Right atrium auricular region (tissue), 2 donors: ENCODE measurements at regions not wholly inside any gene's neighbourhood (a gene's known extent, or its start where the extent isn't known, plus 50 kb on each side); places are given as distances from the start of the nearest gene placed in this dataset.
"Not testable (repeated sequence)": the region's sequence is repeated elsewhere in the genome, so short reads cannot be mapped to it uniquely, and the experiment has no call there.

Experiments
- DNase-seq: peaks from one replicate; pipeline ENCODE4 v3.0.0-alpha.2; 2019; ENCODE audit warnings: low spot score
- H3K27ac ChIP-seq, 2 donors: fragments of 200-600 bp; sonication (generic); 1 replicate in 1 of 2; 2 replicates in 1 of 2; pipeline ENCODE4 v1.5.1; 2016 to 2019
- H3K27me3 ChIP-seq, 2 donors: fragments of 200-600 bp; sonication (generic); one replicate each; pipeline versions ENCODE4 v1.5.1 to v1.6.0; 2017 to 2019
- H3K36me3 ChIP-seq: fragments of 200-600 bp; sonication (generic); one replicate; pipeline ENCODE4 v1.5.1; 2016
- H3K4me1 ChIP-seq, 2 donors: fragments of 200-600 bp; sonication (generic); one replicate each; pipeline versions ENCODE4 v1.5.1 to v1.6.0; 2017 to 2019
- H3K4me3 ChIP-seq, 2 donors: fragments of 200-600 bp; sonication (generic); 1 replicate in 1 of 2; 2 replicates in 1 of 2; pipeline ENCODE4 v1.5.1; 2017 to 2019; ENCODE audit warnings: mild to moderate bottlenecking in 1 of 2, moderate library complexity in 1 of 2
- H3K9me3 ChIP-seq, 2 donors: fragments of 200-600 bp; sonication (generic); one replicate each; pipeline ENCODE4 v1.5.1; 2019
- CTCF ChIP-seq, 2 donors: fragments of 200-600 bp; sonication (generic); IDR thresholded peaks; one replicate each; pipeline ENCODE4 v1.5.1; 2019; ENCODE audit warnings: antibody characterized with exemption in 2 of 2

- no peak overlapping the region for H3K4me3 ChIP-seq
- H3K9me3 ChIP-seq = no peaks in the 10 kb centered on the region
- TF ChIP-seq CTCF (IDR thresholded peaks at IDR 0.05) = no peak
- no peaks in the 10 kb centered on the region for H3K36me3 ChIP-seq
- no peak for DNase-seq
- no peaks in the 10 kb centered on the region for H3K4me1 ChIP-seq
- no peaks in the 10 kb centered on the region for H3K27me3 ChIP-seq
- no peak overlapping the region for H3K27ac ChIP-seq
These were observed 463.4 kb upstream of the TMEM132C start for GRCh38 chr12:127803545-127803944.

GRCh38 chr12:127809275-127809674 is 457.7 kb upstream of the TMEM132C start:
- no peaks in the 10 kb centered on the region for H3K27me3 ChIP-seq
- no peaks in the 10 kb centered on the region for H3K36me3 ChIP-seq
- DNase-seq = no peak
- H3K4me1 ChIP-seq = peaks cover 0 to 4% of the 10 kb centered on the region in 2 donors
- peak overlapping the region in 1 of 2 donors; percentile 45 for H3K27ac ChIP-seq
- TF ChIP-seq CTCF (IDR thresholded peaks at IDR 0.05) = no peak
- H3K9me3 ChIP-seq = no peaks in the 10 kb centered on the region
- no peak overlapping the region for H3K4me3 ChIP-seq

GRCh38 chr12:127810041-127810440 is 456.9 kb upstream of the TMEM132C start:
- Histone ChIP-seq H3K4me3 (no peak overlapping the region), H3K27me3 (no peaks in the 10 kb centered on the region), H3K4me1 (peaks cover 0 to 4% of the 10 kb centered on the region in 2 donors), H3K9me3 (no peaks in the 10 kb centered on the region), H3K27ac (peak overlapping the region in 1 of 2 donors; percentile 45), H3K36me3 (no peaks in the 10 kb centered on the region)
- no peak for DNase-seq
- no peak for TF ChIP-seq CTCF (IDR thresholded peaks at IDR 0.05)

GRCh38 chr12:127810459-127810858 is 456.5 kb upstream of the TMEM132C start:
- not testable (repeated sequence) for DNase-seq, H3K27me3 ChIP-seq, H3K36me3 ChIP-seq, H3K9me3 ChIP-seq, H3K4me3 ChIP-seq, H3K4me1 ChIP-seq
- peak overlapping the region; percentile 22 to 45 for H3K27ac ChIP-seq

- Histone ChIP-seq H3K27me3 (no peaks in the 10 kb centered on the region), H3K9me3 (no peaks in the 10 kb centered on the region), H3K27ac (no peak overlapping the region), H3K4me3 (no peak overlapping the region), H3K36me3 (no peaks in the 10 kb centered on the region), H3K4me1 (peaks cover 0 to 4% of the 10 kb centered on the region in 2 donors)
- TF ChIP-seq CTCF (IDR thresholded peaks at IDR 0.05) = no peak
- no peak for DNase-seq
These were observed 455.0 kb upstream of the TMEM132C start for GRCh38 chr12:127811988-127812387.

- Histone ChIP-seq H3K36me3 (no peaks in the 10 kb centered on the region), H3K9me3 (no peaks in the 10 kb centered on the region), H3K4me3 (no peak overlapping the region), H3K4me1 (peaks cover 0 to 4% of the 10 kb centered on the region in 2 donors), H3K27ac (no peak overlapping the region), H3K27me3 (no peaks in the 10 kb centered on the region)
- no peak for TF ChIP-seq CTCF (IDR thresholded peaks at IDR 0.05)
- no peak for DNase-seq
These were observed 453.8 kb upstream of the TMEM132C start for GRCh38 chr12:127813147-127813546.
